AG04449 (cell line): ENCODE measurements at regions not wholly inside any gene's neighbourhood (a gene's known extent, or its start where the extent isn't known, plus 50 kb on each side); places are given as distances from the start of the nearest gene placed in this dataset.

Experiments used
- CTCF ChIA-PET: fragments of 350-600 bp; formaldehyde crosslinking; extraction: SDS; loops from one replicate; lab custom pipeline; 2021; ENCODE audit warnings: antibody characterized with exemption; lab: Yijun Ruan, JAX
- POLR2A ChIA-PET: fragments of 400-600, 350-600 bp; formaldehyde crosslinking; extraction: SDS; loops from one replicate; lab custom pipeline; 2020; ENCODE audit warnings: antibody characterized with exemption, inconsistent platforms; lab: Yijun Ruan, JAX
- DNase-seq: peaks from one replicate; pipeline ENCODE4 v3.0.0-alpha.2; 2010; ENCODE audit warnings: low read depth, low spot score
- H3K4me3 ChIP-seq: 2 replicates; pipeline ENCODE4 v1.5.1; 2011; ENCODE audit warnings: low read depth, mild to moderate bottlenecking, control low read depth, low read length
- CTCF ChIP-seq: IDR thresholded peaks from one replicate; pipeline ENCODE4 v1.5.1; 2011; ENCODE audit warnings: mild to moderate bottlenecking, moderate library complexity, low read length, control low read depth, inconsistent platforms; ENCODE audit not compliant: insufficient read depth; ENCODE audit errors: missing control alignments

- no peak for TF ChIP-seq CTCF
- ChIA-PET CTCF (interaction anchor here (1.6 kb wide), 1 partner anchor 19 kb away, joined by 5 read pairs; no protein-coding TSS in a partner anchor), POLR2A (no interaction called here)
These were observed 199.6 kb downstream of the SPRY2 start for GRCh38 chr13:80141123-80141849.

DNA sequence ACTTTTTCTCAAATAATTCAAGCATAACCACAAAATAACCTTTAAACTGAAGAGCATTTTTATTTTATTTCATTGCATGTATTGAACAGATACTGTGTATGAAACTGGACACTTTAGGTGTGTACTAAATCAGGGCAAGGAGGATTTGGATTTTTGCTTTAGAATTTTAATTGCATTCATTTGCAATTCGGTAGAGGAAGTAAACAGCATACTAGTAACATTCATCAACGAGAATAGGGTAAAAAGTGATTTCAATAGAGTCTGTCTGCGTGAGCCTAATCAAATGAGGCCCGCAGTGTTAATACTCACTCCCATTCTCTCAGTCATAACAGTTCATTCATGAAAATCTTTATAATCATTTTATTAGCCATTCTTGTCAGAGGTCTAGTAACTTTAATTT is 200.2 kb downstream of the SPRY2 start:
- CTCF ChIA-PET, result no interaction called here
- POLR2A ChIA-PET, result no interaction called here

More at GRCh38 chr13:80141123-80141849, 199.6 kb downstream of the SPRY2 start:
- peak; percentile 49 for DNase-seq
- H3K4me3 ChIP-seq, result no peak overlapping the region

DNA sequence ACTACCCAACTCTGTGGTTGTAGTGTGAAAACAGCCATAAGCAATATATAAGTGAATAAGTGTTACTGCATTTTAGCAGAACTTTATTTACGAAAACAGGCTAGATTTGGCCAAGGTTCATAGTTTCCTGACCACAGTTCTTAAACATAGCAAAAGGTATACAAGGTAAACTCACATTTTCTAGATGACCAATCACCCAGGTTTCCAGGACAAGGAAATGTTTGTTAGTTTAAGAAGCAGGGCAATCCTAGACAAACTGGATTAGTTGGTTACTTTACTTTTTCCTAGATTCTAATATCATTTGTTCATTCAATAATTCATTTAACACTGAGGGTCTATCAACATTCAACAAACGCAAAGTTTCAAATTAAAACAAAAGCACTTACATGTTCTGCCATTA is 201.7 kb downstream of the SPRY2 start:
- DNase-seq, result no peak
- ChIA-PET POLR2A (no interaction called here), CTCF (no interaction called here)
- no peak for TF ChIP-seq CTCF
- no peak overlapping the region for H3K4me3 ChIP-seq

More for the DNA sequence above, 200.2 kb downstream of the SPRY2 start:
- H3K4me3 ChIP-seq, result no peak overlapping the region
- no peak for DNase-seq
- TF ChIP-seq CTCF, result no peak

- H3K4me3 ChIP-seq, result no peak overlapping the region
- ChIA-PET CTCF (no interaction called here), POLR2A (no interaction called here)
- DNase-seq, result no peak
- TF ChIP-seq CTCF, result no peak
These were observed 202.9 kb downstream of the SPRY2 start for GRCh38 chr13:80137994-80138393.

- POLR2A ChIA-PET, result no interaction called here
- DNase-seq, result no peak
- TF ChIP-seq CTCF, result no peak
- CTCF ChIA-PET, result no interaction called here
- no peak overlapping the region for H3K4me3 ChIP-seq
These were observed 206.6 kb downstream of the SPRY2 start for GRCh38 chr13:80134346-80134745.

DNA sequence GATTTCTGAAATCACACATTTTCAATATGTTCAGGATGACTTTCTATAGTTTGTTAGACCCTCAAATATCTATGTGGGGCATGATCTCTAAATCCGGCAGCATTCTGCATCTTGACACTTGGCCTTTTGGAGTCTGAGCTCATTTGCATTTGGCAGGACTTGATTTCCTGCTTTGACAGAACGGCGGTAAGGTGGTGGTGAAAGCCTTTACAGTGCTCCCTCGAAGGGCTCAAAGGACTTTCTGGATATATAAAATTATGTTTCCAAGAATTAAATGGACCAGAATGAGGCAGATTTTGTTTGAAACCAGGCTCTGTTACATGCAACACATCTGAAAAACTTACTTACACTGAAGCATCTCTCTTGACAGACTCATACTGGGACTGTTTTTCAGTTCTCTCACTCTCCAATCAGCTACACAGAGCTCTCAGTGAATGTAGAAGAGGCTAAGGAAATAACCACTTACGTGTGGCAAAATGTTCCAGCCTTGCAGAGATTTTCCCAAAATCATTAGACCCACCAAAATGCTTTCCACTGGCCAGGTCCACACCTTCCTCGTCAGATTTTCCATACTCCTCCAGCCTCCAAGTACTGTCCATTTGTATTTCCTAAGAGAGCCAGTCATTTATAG is 207.2 kb downstream of the SPRY2 start:
- CTCF ChIA-PET, result interaction anchor here (1.1 to 1.7 kb wide), 2 partner anchors 13 to 209 kb away, joined by 3 to 7 read pairs; no protein-coding TSS in a partner anchor
- no peak for TF ChIP-seq CTCF
- POLR2A ChIA-PET, result no interaction called here
- no peak overlapping the region for H3K4me3 ChIP-seq
- no peak for DNase-seq
